ENCODE measurements at regions not wholly inside any gene's neighbourhood (a gene's known extent, or its start where the extent isn't known, plus 50 kb on each side); places are given as distances from the start of the nearest gene placed in this dataset.

DNA sequence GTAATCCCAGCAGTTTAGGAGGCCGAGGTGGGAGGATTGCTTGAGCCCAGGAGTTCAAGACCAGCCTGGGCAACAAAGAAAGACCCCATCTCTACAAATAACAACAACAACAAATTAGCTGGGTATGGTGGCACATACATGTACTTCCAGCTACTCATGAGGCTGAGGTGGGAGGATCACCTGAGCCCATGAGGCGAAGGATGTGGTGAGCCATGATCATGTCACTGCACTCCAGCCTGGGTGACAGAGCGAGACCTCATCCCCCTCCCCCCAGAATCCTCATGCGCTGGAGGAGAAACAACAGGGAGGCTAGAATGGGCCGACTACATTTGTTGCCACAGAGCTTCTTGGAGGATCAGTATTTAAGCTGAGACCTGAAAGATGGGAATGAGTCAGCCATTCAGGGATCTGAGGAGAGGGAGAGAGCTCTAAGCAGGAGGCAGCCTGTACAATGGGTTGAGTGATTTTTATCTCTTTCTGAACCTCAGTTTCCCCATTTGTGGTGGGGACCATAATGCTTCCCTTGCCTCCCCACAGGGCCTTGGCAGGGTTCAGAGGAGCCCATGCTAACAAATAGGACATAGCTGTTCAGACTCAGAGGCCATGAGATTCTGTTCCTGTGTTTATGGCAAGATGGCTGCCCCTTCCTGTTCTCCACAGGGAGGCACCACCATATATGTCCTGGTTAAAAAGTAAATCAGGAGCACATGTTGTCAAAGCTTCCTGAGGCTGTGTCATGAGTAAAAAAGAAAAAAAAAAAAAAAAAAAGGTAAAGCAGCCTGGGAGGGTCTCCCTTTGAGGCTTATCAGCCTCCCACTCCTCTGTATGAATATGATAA lies 131.4 kb upstream of the HAAO start:
- Histone ChIP-seq H3K9ac (ENCODE audit: control insufficient read depth, insufficient read depth, low read length) (no peak overlapping the region), H3K79me2 (ENCODE audit: control insufficient read depth, insufficient read depth, low read length) (no peaks in the 10 kb centered on the region), H2AFZ (ENCODE audit: control insufficient read depth, low read depth, low read length) (no peak overlapping the region), H3K27ac (ENCODE audit: control insufficient read depth, insufficient read depth) (no peak overlapping the region), H3K4me3 (no peak overlapping the region), H4K20me1 (ENCODE audit: control insufficient read depth, insufficient read depth) (no peaks in the 10 kb centered on the region), H3K4me2 (ENCODE audit: control insufficient read depth, insufficient read depth) (no peak overlapping the region), H3K4me1 (ENCODE audit: control insufficient read depth, insufficient read depth, low read length) (no peaks in the 10 kb centered on the region), H3K36me3 (ENCODE audit: control insufficient read depth in 2 of 2, insufficient read depth in 2 of 2, low read length in 1 of 2) (no peaks in the 10 kb centered on the region), H3K27me3 (replicated peaks in 1 of 2; ENCODE audit: control insufficient read depth in 2 of 2, insufficient read depth in 2 of 2, low read length in 1 of 2) (no peaks in the 10 kb centered on the region), H3K9me3 (replicated peaks; ENCODE audit: control insufficient read depth, insufficient read depth, low read length) (no peaks in the 10 kb centered on the region)
- ChIA-PET POLR2A (no interaction called here), RAD21 (ENCODE audit: unreplicated experiment) (interaction anchor here (0.9 to 1.7 kb wide), 3 partner anchors 63 to 561 kb away, joined by 3 read pairs; no protein-coding TSS in a partner anchor), CTCF (interaction anchor here (1.1 to 1.5 kb wide), 3 partner anchors 13 to 561 kb away, joined by 3 to 4 read pairs (median 3); no protein-coding TSS in a partner anchor), SMC1A (ENCODE audit: uncharacterized antibody, unreplicated experiment) (interaction anchor here (0.9 to 2.0 kb wide), 3 partner anchors 9 to 64 kb away, joined by 4 to 7 read pairs (median 5); no protein-coding TSS in a partner anchor)
- intact Hi-C loops (cut with micrococcal nuclease; ENCODE audit: unreplicated experiment), result no loop called here
- DNase-seq (ENCODE audit: low read depth, low spot score) (no peak), ATAC-seq (no peak), FAIRE-seq (no peak)
- no peak for TF ChIP-seq SKIL (IDR thresholded peaks at IDR 0.05; ENCODE audit: low read depth, poor library complexity, severe bottlenecking)
- TF ChIP-seq, protein P1, sequence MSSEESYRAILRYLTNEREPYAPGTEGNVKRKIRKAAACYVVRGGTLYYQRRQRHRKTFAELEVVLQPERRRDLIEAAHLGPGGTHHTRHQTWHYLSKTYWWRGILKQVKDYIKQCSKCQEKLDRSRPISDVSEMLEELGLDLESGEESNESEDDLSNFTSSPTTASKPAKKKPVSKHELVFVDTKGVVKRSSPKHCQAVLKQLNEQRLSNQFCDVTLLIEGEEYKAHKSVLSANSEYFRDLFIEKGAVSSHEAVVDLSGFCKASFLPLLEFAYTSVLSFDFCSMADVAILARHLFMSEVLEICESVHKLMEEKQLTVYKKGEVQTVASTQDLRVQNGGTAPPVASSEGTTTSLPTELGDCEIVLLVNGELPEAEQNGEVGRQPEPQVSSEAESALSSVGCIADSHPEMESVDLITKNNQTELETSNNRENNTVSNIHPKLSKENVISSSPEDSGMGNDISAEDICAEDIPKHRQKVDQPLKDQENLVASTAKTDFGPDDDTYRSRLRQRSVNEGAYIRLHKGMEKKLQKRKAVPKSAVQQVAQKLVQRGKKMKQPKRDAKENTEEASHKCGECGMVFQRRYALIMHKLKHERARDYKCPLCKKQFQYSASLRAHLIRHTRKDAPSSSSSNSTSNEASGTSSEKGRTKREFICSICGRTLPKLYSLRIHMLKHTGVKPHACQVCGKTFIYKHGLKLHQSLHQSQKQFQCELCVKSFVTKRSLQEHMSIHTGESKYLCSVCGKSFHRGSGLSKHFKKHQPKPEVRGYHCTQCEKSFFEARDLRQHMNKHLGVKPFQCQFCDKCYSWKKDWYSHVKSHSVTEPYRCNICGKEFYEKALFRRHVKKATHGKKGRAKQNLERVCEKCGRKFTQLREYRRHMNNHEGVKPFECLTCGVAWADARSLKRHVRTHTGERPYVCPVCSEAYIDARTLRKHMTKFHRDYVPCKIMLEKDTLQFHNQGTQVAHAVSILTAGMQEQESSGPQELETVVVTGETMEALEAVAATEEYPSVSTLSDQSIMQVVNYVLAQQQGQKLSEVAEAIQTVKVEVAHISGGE (CRISPR knock-in tag; IDR thresholded peaks at IDR 0.05), result no peak
- TF ChIP-seq, protein P2, sequence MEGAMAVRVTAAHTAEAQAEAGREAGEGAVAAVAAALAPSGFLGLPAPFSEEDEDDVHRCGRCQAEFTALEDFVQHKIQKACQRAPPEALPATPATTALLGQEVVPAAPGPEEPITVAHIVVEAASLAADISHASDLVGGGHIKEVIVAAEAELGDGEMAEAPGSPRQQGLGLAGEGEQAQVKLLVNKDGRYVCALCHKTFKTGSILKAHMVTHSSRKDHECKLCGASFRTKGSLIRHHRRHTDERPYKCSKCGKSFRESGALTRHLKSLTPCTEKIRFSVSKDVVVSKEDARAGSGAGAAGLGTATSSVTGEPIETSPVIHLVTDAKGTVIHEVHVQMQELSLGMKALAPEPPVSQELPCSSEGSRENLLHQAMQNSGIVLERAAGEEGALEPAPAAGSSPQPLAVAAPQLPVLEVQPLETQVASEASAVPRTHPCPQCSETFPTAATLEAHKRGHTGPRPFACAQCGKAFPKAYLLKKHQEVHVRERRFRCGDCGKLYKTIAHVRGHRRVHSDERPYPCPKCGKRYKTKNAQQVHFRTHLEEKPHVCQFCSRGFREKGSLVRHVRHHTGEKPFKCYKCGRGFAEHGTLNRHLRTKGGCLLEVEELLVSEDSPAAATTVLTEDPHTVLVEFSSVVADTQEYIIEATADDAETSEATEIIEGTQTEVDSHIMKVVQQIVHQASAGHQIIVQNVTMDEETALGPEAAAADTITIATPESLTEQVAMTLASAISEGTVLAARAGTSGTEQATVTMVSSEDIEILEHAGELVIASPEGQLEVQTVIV (IDR thresholded peaks at IDR 0.05; ENCODE audit: borderline replicate concordance, partially characterized antibody), result no peak
- TF ChIP-seq PAX5 (IDR thresholded peaks at IDR 0.05; ENCODE audit: borderline replicate concordance, low read depth, low read length), result no peak
- no peak for TF ChIP-seq RAD51 (IDR thresholded peaks at IDR 0.05)
- no peak for TF ChIP-seq IKZF1 (conservative IDR thresholded peaks at IDR 0.05)
- BruUV-seq (replicated peaks), result no TSS peak
- 35% methylated on average over 5 of the region's 5 CpGs for WGBS (ENCODE audit: insufficient coverage, insufficient replicate concordance, low lambda C conversion rate, missing lambda C conversion rate)
- in situ Hi-C loops (cut with MboI), result no loop called here
